Inferior parietal cortex (tissue), 1 donor: ENCODE measurements at regions not wholly inside any gene's neighbourhood (a gene's known extent, or its start where the extent isn't known, plus 50 kb on each side); places are given as distances from the start of the nearest gene placed in this dataset.

Experiments used
- DNase-seq: peaks from one replicate; pipeline ENCODE4 v3.0.0-alpha.2; 2016; ENCODE audit errors: extremely low spot score

DNA sequence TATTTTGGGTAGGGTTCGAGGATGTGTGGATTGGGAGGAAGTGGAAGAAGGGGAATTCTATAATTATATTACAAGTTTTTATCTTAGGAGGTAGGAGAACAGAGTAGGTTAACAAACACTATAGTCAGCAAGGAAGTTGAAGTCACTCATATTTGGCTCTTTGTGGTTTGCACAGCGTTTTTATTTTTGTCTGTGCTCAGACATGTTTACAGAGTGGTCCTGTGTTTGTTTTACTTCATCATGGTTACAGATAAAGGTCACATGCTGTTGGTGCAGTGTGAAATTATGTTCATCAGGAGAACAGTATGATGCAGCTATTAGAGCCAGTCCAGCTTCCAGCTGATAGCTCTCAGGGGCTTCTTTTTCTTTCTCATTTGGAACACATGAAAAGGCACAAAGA lies 299.9 kb upstream of the SFRP2 start:
- no peak for DNase-seq

DNA sequence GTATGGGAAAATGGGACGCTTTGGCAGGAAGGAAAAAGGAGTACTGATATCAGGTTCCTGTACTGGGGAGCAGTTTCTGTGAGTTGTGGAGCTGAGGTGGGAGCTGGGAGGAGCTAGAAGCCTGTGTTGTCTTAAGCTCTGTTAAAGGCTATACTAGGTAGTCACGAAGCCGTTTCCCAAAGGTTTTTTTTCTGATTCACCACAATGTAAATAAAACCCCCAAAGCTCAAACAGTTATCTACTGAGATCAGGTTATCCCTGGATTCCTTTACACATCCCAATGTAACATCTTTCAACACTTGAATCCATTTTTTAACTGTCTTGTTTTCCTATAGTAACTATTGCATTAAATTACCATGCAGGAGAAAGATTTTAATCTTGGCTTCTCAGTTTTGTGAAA lies 297.4 kb upstream of the SFRP2 start:
- no peak for DNase-seq

DNA sequence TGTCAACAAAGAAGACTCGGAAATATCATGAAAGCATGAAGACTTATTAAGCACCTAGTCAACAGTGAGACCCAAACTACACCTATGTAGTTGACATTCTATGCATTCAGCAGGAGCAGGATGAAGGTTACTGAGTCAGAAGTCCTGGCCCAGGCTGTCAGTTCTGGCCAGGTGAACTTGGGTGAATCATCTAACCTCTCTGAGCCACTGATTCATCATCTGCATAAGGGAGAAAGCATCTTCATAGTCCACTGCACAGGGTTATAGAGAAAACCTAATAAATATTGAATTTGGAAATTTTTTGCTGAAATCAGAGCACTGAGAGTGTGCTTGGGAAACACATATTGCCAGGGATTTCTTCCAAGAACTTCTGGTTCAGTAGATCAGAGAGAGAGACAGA lies 296.0 kb upstream of the SFRP2 start:
- DNase-seq, result no peak

DNA sequence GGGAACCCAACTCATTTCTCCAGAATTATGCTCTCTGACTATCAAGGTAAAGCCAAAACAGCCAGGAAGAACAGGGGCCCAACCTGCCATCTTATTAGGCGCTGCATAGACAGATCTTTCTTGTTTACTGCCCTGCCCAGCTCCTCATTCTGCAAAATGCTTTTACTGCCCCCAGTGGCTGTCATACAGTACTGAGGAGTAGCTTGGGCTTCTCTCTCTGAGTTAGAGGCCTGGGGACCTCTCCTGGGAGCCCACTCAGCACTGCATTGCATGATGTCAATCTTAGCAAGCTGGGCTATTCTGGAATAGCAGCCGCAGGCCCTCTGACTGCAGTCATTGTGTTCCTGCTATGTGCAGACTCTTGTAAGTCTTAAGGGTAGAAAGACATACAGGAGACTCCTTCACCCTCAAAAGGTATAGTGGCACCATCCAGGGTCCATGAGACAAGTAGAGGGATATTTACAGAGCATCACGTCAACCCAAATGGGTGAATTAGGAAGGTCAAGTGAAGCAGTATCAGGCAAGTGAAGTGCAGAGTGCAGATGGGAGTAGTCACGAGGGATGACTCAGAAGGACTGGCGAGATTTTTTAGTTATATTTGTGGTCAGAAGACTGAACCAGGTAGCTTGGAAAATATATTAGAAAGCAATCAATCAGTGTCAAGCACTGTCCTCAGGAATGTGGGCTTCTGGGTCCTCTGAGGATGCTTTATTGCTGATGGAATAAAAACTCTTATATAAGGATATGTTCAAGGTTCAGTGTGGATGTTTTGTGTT lies 294.1 kb upstream of the SFRP2 start:
- DNase-seq, result no peak

DNA sequence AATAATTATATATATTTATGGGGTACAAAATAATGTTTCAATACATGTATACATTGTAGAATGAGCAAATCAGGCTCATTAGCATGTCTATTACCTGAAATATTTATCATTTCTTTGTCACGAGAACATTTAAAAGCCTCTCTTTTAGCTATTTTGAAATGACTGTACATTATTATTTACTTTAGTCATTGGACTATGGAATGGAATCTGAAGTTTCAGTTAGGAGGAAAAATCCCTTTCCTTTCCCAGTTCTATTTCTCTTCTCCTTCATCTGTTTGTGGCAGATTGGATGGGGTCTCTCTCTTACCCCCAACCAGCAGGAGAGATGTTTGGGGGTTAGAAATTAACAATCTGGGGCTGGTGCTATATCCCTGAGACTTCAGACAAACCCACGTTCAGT lies 292.5 kb upstream of the SFRP2 start:
- no peak for DNase-seq

DNA sequence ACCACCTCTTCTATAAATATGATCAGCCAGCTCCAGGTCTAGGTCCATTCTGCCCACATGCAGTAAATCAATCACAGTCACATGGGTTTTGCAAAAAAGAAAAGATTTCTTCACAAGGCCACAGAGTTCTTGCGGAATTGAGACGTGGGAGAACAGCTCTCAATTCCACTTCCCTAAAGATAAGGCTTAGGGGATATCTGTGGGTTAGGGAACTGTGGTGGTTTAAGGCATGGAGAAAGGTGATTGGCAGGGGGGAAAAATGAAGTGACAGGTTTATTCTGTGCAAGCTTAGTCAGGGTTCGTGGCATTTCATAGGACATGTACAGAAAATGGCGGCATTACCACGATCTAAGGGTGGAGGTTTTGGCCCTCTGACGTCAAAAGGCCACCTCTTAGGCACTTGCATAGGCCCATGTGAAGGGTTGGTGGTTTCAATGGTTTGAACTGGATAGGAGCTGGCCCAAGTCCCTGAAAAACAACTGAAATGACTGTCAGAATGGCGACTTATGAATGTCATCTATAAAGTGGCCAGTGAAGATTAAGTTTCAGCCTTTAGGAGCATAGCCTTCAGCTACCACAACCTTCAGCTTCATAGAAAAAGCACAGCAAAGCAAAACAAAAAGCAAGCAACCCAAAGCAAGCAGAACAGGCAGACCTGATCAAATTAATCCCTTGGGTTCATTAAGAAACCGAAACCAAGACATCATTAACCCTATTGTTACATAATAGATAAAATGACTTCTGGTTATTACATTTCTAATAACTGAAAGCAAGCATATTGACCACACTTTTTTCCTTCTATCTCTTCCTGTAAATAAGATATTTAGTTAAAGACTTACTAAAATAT lies 289.8 kb upstream of the SFRP2 start:
- no peak for DNase-seq

DNA sequence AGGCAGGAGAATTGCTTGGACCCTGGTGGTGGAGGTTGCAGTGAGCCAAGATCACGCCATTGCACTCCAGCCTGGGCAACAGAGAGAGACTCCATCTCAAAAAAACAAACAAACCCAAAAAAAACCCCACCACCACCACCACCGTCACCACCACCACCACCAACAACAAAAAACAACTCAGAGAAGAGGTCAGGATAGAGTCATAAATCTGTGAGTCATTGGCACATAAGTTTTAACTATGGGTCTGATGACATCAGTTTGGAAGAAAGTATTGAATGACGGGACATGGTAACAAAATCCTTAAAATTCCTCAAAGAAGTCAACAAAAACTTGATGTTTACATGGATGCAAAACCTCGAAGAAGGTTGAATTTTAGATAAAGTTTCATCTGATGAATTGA lies 288.0 kb upstream of the SFRP2 start:
- no peak for DNase-seq

DNA sequence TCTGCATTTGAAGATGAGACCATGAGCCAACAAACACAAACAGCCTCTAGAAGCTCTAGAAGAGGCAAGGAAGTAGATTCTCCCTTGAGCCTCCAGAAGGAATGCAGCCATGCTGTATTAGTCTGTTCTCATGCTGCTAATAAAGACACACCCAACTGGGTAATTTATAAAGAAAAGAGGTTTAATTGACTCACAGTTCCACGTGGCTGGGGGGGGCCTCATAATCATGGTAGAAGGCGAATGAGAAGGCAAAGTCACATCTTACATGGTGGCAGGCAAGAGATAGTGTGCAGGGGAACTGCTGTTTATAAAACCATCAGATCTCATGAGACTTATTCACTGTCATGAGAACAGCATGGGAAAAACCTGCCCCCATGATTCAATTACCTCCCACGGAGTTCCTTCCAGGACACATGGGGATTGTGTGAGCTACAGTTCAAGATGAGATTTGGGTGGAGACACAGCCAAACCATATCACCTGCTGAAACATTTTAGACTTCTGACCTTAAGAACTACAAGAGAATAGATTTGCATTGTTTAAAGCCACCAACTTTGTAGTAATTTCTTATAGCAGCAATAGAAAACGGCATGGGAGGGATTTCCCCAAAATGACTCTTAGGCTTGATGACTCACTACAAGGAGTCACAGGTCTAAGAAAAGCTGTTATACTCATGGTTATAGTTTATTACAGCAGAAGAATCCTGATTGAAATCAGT lies 284.4 kb upstream of the SFRP2 start:
- no peak for DNase-seq

DNA sequence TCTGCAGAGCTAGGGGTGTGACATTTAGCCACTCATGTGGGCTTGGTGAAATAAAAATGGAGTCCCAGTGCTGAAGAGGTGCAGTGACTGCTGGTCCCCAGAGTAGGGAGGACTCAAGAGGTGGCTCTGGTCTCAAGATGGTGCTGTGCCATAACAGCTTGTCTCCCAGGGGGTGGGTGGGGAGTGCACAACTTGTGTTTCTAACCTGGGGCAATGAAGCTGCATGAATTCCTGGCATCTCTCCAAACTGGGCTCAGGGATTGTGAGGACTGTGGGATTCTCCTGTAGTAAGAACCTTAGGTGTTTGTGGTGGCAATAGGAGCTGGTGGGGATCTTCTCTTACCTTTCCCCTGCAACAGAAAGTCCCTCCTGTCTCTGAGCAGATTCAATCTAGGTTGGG lies 278.9 kb upstream of the SFRP2 start:
- DNase-seq, result no peak

DNA sequence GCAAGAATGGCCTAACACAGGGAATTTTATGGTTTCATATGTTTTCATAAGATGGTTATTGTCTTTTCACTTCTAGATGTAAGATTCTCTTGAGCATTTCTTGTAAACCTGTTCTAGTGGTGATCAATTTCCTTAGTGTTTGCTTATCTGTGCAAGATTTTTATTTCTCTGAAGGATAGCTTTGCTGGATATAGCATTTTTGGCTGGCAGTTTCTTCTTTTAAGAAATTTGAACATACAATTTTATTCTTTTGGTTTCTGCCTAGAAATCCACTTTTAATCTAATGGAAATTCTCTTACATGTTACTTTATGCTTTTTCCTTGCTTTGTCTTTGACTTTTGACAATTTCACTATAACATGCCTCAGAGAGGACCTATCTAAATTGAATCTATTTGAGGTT lies 276.5 kb upstream of the SFRP2 start:
- DNase-seq, result no peak

DNA sequence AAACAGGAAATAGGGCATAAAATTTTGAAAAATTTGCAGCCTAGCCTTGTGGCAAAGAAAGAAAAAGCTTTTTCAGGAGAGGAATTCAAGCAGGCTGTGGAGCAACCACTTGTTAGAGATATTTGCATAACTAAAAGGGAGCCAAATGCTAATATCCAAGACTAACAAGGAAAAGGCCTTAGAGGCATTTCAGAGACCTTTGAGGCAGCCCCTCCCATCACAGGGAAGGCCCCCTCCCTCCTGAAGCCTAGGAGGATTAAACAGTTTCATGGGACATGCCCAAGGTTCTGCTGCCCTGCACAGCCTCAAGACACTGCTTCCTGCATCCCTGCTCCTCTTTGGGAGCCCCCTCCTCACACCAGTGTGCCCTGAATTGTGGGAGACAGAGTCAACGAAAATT lies 275.4 kb upstream of the SFRP2 start:
- no peak for DNase-seq

DNA sequence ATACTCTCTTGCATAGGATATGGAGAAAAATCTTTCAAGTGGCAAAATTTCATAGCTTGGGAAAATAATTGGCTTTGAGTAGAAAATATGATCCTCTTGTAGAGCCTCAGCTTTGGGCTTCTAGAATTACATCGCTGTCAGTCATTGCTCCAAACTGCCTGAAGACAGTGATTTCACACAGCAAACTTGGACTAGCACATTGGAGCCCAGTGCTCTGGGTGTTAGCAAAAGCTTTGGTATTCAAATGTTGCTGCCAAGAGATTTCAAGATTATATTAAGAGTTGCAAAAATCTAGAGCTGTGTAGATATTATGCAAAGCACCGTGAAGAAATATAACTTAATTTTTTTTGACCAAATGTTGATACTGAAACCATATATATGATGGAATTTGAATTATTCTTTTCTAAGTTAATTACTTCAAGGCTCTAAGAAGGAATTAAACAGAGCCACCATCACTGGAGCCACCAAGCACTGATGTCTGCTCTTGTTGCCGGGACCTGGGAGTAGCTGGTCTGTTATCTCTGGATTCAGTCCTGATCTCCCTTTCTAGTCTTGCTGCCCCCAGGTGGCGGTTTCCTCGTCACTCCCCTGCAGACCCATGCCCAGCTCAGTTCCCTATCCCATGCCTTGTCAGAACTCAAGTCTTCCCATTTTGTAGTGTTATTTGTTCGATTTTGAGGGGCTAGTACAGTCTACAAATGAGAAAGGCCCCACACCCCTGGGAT lies 260.7 kb upstream of the SFRP2 start:
- DNase-seq, result no peak

DNA sequence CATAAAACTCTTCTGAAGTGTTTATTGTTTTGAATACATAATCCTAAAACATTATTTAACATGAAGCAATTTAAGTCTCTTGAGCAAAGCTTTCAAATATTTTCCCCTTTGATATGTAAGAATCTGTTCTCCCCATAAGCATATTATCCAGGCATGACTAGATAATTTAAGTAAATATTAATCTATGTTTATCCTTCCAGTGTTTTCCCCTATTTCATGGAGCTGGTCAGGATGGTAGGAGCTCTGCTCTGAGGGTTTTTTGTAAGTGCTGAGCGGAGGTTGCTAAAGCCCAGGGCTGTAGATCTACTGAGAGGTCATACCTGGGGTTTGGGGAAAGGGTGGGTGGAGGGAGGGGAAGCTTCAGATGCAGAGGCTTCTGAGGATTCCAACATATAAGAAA lies 258.9 kb upstream of the SFRP2 start:
- DNase-seq, result no peak

DNA sequence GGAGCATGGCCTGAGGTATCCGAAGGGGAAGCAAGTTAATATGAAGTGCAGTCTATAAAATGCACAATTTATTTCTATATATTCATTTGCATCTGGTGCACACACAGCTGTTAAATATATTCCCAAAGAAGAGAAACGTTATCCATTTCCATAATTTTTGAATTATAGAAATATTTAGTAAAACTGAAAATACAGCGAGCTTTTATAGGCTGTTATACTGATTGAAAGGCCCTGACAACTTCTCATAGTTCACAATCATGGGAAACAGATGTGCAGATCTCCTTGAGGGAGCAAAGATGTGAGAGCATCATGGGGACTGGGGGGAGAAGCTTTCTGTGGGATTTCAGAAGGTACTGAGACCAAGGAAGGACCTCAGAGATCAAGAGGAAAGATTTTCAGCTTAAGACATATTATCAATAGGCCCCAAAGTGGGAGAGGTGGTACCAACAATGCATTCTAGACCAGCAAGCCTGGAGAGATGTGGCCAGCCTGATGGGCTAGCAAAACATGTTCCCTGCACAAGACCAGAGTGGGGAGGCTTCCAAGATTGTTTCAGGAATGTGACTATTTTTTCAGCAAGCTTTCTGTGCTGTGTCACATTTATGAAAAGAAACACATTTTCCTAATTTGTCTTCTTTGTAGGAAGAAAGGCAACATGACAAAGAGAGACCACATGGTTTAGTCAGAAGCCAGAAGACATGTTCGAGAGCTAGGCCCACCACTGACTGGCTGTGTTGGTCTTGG lies 256.0 kb upstream of the SFRP2 start:
- DNase-seq, result no peak

DNA sequence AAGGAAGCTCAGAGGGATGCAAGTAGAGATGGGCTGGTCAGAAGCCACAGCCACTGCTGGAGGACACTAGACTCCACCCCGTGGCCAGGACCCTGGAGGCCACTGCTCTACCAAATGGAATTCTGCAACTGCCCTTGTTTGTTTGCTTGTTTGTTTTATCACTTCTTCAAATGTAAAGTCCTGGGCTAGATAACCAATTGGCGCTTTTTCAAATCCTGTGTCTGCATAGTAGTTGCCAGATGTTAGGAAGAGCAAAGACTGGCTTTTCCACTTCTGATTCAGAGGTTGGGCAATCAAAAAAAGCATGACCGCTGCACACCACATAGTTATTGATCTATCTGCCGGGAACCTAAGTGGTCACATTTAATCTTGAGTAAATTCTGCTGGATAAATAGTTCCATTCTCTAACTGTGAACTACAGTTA lies 255.2 kb upstream of the SFRP2 start:
- no peak for DNase-seq

DNA sequence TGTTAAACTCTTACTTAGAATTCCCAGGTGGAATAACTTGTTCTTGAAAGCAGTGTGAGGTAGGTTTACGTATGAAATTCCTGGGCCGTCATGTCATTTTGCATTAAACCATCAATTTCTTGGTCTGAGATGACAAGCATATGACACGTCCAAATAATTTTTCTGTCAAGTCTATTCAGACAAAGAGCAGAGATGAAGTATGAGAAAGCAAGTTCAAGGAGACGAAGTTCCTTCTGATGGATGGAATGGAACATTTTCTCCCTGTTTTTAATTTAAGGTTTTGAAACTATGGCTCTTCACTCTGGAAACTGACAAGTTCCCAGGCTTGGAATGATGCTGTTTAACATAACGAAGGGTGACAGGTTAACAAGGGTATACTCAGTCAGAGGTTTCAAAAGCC lies 252.8 kb upstream of the SFRP2 start:
- no peak for DNase-seq

DNA sequence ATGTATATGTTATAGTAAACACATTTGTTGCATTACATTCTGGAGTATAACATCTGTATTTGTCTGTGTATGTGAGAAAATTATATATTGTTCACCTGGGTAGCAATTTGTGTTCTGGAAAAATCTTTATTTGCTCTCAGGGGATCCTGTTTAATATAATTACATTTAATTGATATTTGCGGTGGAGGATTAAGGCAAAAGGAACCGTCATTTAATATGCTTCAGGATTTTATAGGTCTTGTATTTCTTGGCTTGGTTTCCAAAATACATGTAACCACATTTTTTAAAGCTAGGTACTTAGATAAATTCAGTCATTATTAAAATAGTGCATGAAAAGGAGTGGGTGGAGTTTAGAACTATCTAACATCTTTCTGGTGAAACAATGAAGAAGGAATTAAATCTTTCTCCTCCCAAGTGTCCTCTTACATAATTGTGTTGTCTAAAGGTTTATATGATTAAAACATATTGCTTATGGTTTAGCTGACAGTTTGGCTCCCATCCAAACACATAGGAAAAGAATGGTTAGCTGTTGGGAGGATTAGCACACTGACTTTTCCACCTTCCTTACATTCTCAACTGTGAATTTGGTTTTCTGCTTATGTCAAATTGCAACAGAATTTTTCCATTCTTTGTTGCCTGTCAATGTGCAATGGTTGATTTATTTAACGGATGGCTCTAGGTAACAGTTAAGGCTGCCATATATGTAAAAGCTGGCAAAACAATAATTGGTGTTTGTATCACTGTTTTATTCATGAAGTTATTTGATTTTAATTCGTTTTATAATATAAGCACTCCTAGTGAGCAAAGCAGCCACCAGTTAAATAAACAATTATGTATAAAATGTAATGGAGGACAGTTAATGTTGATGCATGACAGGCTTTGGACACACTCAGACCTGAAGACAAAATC lies 250.8 kb upstream of the SFRP2 start:
- no peak for DNase-seq

DNA sequence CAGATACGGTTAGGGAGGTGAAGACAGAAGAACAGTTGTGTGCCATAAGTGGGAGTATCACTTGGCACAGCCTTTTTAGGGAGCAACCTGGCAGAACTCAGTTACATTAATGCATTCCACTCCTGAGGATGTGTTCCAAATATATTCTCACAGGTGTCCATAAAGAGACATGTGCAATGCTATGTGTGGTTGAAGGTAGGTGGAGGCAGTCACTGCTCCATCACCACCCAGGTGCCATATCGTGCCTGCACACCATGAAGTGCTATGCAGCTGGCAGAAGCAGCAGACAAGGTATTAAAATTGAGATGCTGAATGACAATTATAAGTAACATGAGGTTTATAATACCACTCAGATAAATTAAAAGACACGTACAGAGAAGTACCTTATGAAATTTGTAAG lies 248.0 kb upstream of the SFRP2 start:
- no peak for DNase-seq

DNA sequence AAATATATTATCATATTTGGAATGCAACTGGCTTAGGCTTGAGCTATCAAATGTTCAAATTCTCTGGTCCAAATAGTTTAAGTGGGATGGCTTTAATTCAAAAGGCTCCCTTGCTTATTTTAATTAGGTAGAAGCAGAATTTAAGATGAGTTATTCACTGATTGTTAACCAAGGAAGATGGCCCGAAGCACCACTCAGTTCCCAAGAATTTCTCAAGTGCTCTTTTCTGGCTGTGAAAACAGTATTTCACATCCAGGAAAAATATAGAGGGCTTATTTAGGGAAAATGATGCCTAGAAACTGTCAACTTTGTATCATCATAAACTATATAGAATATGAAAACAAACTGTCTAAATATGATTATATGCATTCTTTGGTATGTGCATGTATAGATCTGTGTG lies 246.5 kb upstream of the SFRP2 start:
- DNase-seq, result no peak

DNA sequence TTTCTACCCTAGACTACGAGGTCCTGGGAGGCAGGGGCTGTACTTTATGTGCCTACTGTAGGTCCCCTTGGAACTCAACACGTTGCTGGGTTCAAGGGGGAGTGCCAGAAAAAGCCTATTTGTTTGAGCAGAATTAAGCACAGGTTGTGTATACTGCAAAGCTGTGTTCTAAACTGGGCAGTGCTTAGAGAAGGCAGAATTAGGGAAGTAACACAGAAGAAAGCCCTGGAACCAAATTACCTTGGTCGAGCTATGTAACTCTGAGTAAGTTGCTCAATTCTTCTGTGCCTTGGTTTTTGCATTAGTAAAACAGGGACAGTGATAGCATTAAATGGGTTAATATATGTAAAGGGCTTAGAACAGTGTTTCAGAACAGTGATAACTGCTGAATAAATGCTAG lies 245.0 kb upstream of the SFRP2 start:
- no peak for DNase-seq
